Stimulated activated effector memory CD8-positive, alpha-beta T cell treated with anti-CD3 and anti-CD28 coated beads, Interleukin-12 subunit alpha, Interleukin-12 subunit beta, amount 100 ng/mL, for 72 hours (primary cell): ENCODE measurements at regions not wholly inside any gene's neighbourhood (a gene's known extent, or its start where the extent isn't known, plus 50 kb on each side); places are given as distances from the start of the nearest gene placed in this dataset.
A peak's percentile ranks its signal among the peaks of the same experiment; 100 is the strongest.

Experiments used
- ATAC-seq: fragments of 150-1000 bp; cut with Tn5 transposase; 2 replicates; pipeline ENCODE4 v1.10.0; 2021
- DNase-seq, 2 donors: peaks; one replicate each; pipeline ENCODE4 v3.0.0; 2021 to 2022; ENCODE audit warnings: low spot score in 2 of 2
- H3K27ac Mint-ChIP-seq: one replicate; pipeline ENCODE4 v1.8.0; 2022; ENCODE audit warnings: mild to moderate bottlenecking, mixed read lengths
- H3K36me3 Mint-ChIP-seq: one replicate; pipeline ENCODE4 v1.8.0; 2022; ENCODE audit warnings: mild to moderate bottlenecking, mixed read lengths
- H3K4me1 Mint-ChIP-seq: one replicate; pipeline ENCODE4 v1.8.0; 2022; ENCODE audit warnings: mixed read lengths
- H3K4me3 Mint-ChIP-seq: one replicate; pipeline ENCODE4 v1.8.0; 2022; ENCODE audit warnings: mild to moderate bottlenecking, mixed read lengths
- H3K9me3 Mint-ChIP-seq: one replicate; pipeline ENCODE4 v1.8.0; 2022; ENCODE audit warnings: mixed read lengths

DNA sequence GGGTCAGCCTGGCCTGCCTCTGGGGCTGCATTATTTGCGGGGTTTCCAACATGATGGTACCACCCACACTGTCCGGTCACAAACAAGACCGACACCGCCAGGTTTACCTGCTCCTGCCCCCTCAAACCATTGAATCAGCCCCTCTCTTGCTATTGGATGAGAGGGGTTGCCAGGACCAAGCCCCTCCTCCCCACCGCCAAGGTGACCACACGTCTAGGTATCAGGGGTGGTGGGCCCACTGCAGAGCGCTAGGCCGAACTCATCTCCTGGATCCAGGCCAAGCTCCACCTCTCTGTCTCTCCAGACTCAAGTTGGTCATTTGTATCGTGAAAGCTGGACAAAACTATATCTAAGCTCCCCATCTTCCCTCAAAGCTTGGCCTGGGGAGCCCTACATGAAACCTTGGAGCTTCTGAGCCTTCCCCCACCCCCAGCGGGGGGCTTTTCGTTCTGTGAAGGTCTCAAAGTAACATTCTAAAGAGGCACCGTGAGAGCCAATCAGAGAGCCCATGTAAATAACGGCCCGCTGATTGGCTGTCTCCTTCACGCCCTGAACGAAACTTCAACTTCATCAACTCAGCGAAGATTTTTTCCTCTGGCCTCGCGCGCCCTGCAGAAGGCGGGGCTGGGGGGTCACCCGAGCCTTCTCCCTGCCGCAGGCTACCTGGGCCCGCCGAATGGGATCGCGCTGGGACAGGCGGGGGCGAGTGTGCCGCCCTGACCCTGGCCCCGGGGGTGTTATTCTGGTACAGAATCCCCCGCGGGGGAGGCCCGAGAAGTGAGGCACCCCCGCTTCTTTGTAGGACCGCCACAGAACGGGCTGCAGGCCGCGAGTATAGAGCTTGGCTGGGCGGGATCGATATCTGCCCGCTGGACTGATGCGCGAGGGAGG lies 49.6 kb upstream of the PSD2 start:
- peaks cover 65% of the 10 kb centered on the region for H3K4me1 Mint-ChIP-seq
- H3K4me3 Mint-ChIP-seq: peak overlapping the region; percentile 81
- peak; percentile 29 for ATAC-seq
- DNase-seq: peak in 1 of 2 donors; percentile 74
- no peaks in the 10 kb centered on the region for H3K9me3 Mint-ChIP-seq
- no peaks in the 10 kb centered on the region for H3K36me3 Mint-ChIP-seq
- H3K27ac Mint-ChIP-seq: peak overlapping the region; percentile 93
